Activated B cell treated with CpG ODN at 0.5 μM for 24 hours (primary cell): ENCODE measurements at regions not wholly inside any gene's neighbourhood (a gene's known extent, or its start where the extent isn't known, plus 50 kb on each side); places are given as distances from the start of the nearest gene placed in this dataset.

ENCODE experiments used
- ATAC-seq: fragments of 200-7000 bp; cut with Tn5 transposase; one replicate; pipeline ENCODE4 v1.10.0; 2021; ENCODE audit warnings: low read depth, mild to moderate bottlenecking, moderate library complexity
- CTCF ChIA-PET: fragments of 350-600 bp; sonication (Branson Sonifier 250); formaldehyde crosslinking; loops from one replicate; lab custom pipeline; 2021; ENCODE audit warnings: antibody characterized with exemption; lab: Charles Lee
- POLR2A ChIA-PET: fragments of 350-600 bp; sonication (Branson Sonifier 250); formaldehyde crosslinking; loops from one replicate; lab custom pipeline; 2021; ENCODE audit warnings: antibody characterized with exemption; lab: Charles Lee
- DNase-seq: peaks from one replicate; pipeline ENCODE4 v3.0.0; 2022
- H3K27ac Mint-ChIP-seq: one replicate; pipeline ENCODE4 v1.8.0; 2020; ENCODE audit warnings: mixed read lengths
- H3K27me3 Mint-ChIP-seq: one replicate; pipeline ENCODE4 v1.8.0; 2021; ENCODE audit warnings: mixed read lengths
- H3K36me3 Mint-ChIP-seq: one replicate; pipeline ENCODE4 v1.8.0; 2021; ENCODE audit warnings: low read depth, mixed read lengths
- H3K4me1 Mint-ChIP-seq: one replicate; pipeline ENCODE4 v1.8.0; 2021; ENCODE audit warnings: mixed read lengths
- H3K4me3 Mint-ChIP-seq: one replicate; pipeline ENCODE4 v1.8.0; 2020; ENCODE audit warnings: mild to moderate bottlenecking, mixed read lengths
- H3K9me3 Mint-ChIP-seq: one replicate; pipeline ENCODE4 v1.8.0; 2020; ENCODE audit warnings: mixed read lengths
- CTCF ChIP-seq: fragments of 200-600 bp; IDR thresholded peaks from one replicate; pipeline ENCODE4 v1.8.0; 2022; ENCODE audit warnings: antibody characterized with exemption, mild to moderate bottlenecking
- intact Hi-C: fragments of 100-400 bp; cut with micrococcal nuclease; formaldehyde crosslinking; loops from one replicate; pipeline ENCODE4 v1.15.1; 2024

- Mint-ChIP-seq H3K36me3 (no peaks in the 10 kb centered on the region), H3K4me1 (no peaks in the 10 kb centered on the region), H3K27ac (no peak overlapping the region), H3K9me3 (peaks cover 4% of the 10 kb centered on the region), H3K4me3 (no peak overlapping the region), H3K27me3 (no peaks in the 10 kb centered on the region)
- CTCF ChIA-PET: no interaction called here
- TF ChIP-seq CTCF: no peak
- POLR2A ChIA-PET: no interaction called here
- no peak for DNase-seq
- intact Hi-C loops: no loop called here
- ATAC-seq: no peak
These were observed 204.8 kb upstream of the SALL1 start for GRCh38 chr16:51355875-51356274.

- no peak overlapping the region for H3K27ac Mint-ChIP-seq
- H3K4me3 Mint-ChIP-seq: no peak overlapping the region
- TF ChIP-seq CTCF: no peak
- H3K4me1 Mint-ChIP-seq: no peaks in the 10 kb centered on the region
- peaks cover 4% of the 10 kb centered on the region for H3K9me3 Mint-ChIP-seq
- H3K27me3 Mint-ChIP-seq: no peaks in the 10 kb centered on the region
- ATAC-seq (no peak), DNase-seq (no peak)
- CTCF ChIA-PET: no interaction called here
- no peaks in the 10 kb centered on the region for H3K36me3 Mint-ChIP-seq
- intact Hi-C loops: no loop called here
- POLR2A ChIA-PET: no interaction called here
These were observed 204.1 kb upstream of the SALL1 start for GRCh38 chr16:51355195-51355594.

- no peak overlapping the region for H3K27ac Mint-ChIP-seq
- no peak overlapping the region for H3K4me3 Mint-ChIP-seq
- no peak for TF ChIP-seq CTCF
- ATAC-seq: no peak
- DNase-seq: no peak
- POLR2A ChIA-PET: no interaction called here
- peaks cover 4% of the 10 kb centered on the region for H3K9me3 Mint-ChIP-seq
- CTCF ChIA-PET: no interaction called here
- H3K4me1 Mint-ChIP-seq: no peaks in the 10 kb centered on the region
- no peaks in the 10 kb centered on the region for H3K27me3 Mint-ChIP-seq
- intact Hi-C loops: no loop called here
- no peaks in the 10 kb centered on the region for H3K36me3 Mint-ChIP-seq
These were observed 202.0 kb upstream of the SALL1 start for GRCh38 chr16:51353055-51353454.

DNA sequence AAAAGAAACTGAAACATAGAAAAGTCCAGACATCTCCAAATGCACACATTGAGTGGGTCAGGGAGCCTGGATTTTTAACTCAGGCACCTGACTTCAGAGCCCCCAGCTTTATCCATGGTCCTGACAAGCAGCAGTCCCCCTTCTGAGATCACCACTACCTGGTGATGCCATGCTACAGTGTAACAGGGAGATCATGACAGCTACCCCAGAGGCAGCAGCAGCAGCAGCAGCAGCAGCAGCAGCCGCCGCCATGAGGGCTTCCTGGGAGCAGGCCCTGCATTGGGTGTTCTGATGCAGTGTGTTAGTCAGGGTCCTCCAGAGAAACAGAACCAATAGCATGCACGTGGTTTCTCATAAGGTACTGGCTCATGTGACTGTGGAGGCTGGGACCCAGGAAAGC is 198.6 kb upstream of the SALL1 start:
- DNase-seq (no peak), ATAC-seq (no peak)
- ChIA-PET CTCF (no interaction called here), POLR2A (no interaction called here)
- no peak overlapping the region for H3K27ac Mint-ChIP-seq
- H3K4me3 Mint-ChIP-seq: no peak overlapping the region
- no peaks in the 10 kb centered on the region for H3K4me1 Mint-ChIP-seq
- no peaks in the 10 kb centered on the region for H3K27me3 Mint-ChIP-seq
- no peaks in the 10 kb centered on the region for H3K9me3 Mint-ChIP-seq
- no peak for TF ChIP-seq CTCF
- intact Hi-C loops: no loop called here
- H3K36me3 Mint-ChIP-seq: no peaks in the 10 kb centered on the region

GRCh38 chr16:51343411-51343810 is 192.3 kb upstream of the SALL1 start:
- no peak for ATAC-seq
- TF ChIP-seq CTCF: no peak
- H3K27me3 Mint-ChIP-seq: no peaks in the 10 kb centered on the region
- H3K9me3 Mint-ChIP-seq: no peaks in the 10 kb centered on the region
- H3K4me3 Mint-ChIP-seq: no peak overlapping the region
- H3K4me1 Mint-ChIP-seq: no peaks in the 10 kb centered on the region
- ChIA-PET CTCF (no interaction called here), POLR2A (no interaction called here)
- no peaks in the 10 kb centered on the region for H3K36me3 Mint-ChIP-seq
- intact Hi-C loops: no loop called here
- no peak for DNase-seq
- no peak overlapping the region for H3K27ac Mint-ChIP-seq
